Mesothelial cell of epicardium (in vitro differentiated cells): ENCODE measurements at regions not wholly inside any gene's neighbourhood (a gene's known extent, or its start where the extent isn't known, plus 50 kb on each side); places are given as distances from the start of the nearest gene placed in this dataset.

ENCODE experiments used
- DNase-seq, 2 experiments: peaks; one replicate each; pipeline ENCODE4 v3.0.0; 2021; ENCODE audit warnings: low spot score in 2 of 2; ENCODE audit not compliant: unreplicated experiment in 2 of 2
- H3K27ac Mint-ChIP-seq: 2 replicates; pipeline ENCODE4 v1.8.0; 2021; ENCODE audit warnings: mixed read lengths
- H3K27me3 Mint-ChIP-seq: 2 replicates; pipeline ENCODE4 v1.8.0; 2021; ENCODE audit warnings: low read depth, mixed read lengths
- H3K36me3 Mint-ChIP-seq: 2 replicates; pipeline ENCODE4 v1.8.0; 2021; ENCODE audit warnings: mixed read lengths
- H3K4me1 Mint-ChIP-seq: 2 replicates; pipeline ENCODE4 v1.8.0; 2021; ENCODE audit warnings: mixed read lengths
- H3K4me3 Mint-ChIP-seq: 2 replicates; pipeline ENCODE4 v1.8.0; 2021; ENCODE audit warnings: mild to moderate bottlenecking, moderate library complexity, mixed read lengths
- H3K9me3 Mint-ChIP-seq: 2 replicates; pipeline ENCODE4 v1.8.0; 2021; ENCODE audit warnings: mixed read lengths
- CTCF ChIP-seq: fragments of 200-600 bp; sonication (generic); IDR thresholded peaks from one replicate; pipeline ENCODE4 v1.5.0; 2021; ENCODE audit warnings: antibody characterized with exemption; ENCODE audit not compliant: unreplicated experiment

- H3K4me1 Mint-ChIP-seq, result no peaks in the 10 kb centered on the region
- H3K9me3 Mint-ChIP-seq, result peaks cover 14% of the 10 kb centered on the region
- DNase-seq, result no peak
- H3K27me3 Mint-ChIP-seq, result no peaks in the 10 kb centered on the region
- no peak for TF ChIP-seq CTCF
- no peak overlapping the region for H3K4me3 Mint-ChIP-seq
- no peak overlapping the region for H3K27ac Mint-ChIP-seq
- H3K36me3 Mint-ChIP-seq, result peaks cover 3% of the 10 kb centered on the region
These were observed 394.8 kb downstream of the PTPRC start for GRCh38 chr1:199033661-199034060.

GRCh38 chr1:199038156-199038555 is 399.3 kb downstream of the PTPRC start:
- H3K4me3 Mint-ChIP-seq, result no peak overlapping the region
- TF ChIP-seq CTCF, result no peak
- peaks cover 10% of the 10 kb centered on the region for H3K4me1 Mint-ChIP-seq
- no peak for DNase-seq
- no peaks in the 10 kb centered on the region for H3K36me3 Mint-ChIP-seq
- H3K27ac Mint-ChIP-seq, result no peak overlapping the region
- H3K9me3 Mint-ChIP-seq, result no peaks in the 10 kb centered on the region
- no peaks in the 10 kb centered on the region for H3K27me3 Mint-ChIP-seq

- Mint-ChIP-seq H3K27ac (no peak overlapping the region), H3K27me3 (no peaks in the 10 kb centered on the region), H3K9me3 (no peaks in the 10 kb centered on the region), H3K36me3 (no peaks in the 10 kb centered on the region), H3K4me1 (peaks cover 21% of the 10 kb centered on the region), H3K4me3 (no peak overlapping the region)
- TF ChIP-seq CTCF, result no peak
- no peak for DNase-seq
These were observed 401.5 kb downstream of the PTPRC start for GRCh38 chr1:199040076-199040905.

- no peak for DNase-seq
These were observed 402.5 kb downstream of the PTPRC start for GRCh38 chr1:199041173-199041914.

GRCh38 chr1:199042193-199042592 is 403.4 kb downstream of the PTPRC start:
- DNase-seq, result no peak
- H3K27ac Mint-ChIP-seq, result no peak overlapping the region
- TF ChIP-seq CTCF, result no peak
- H3K9me3 Mint-ChIP-seq, result peaks cover 5% of the 10 kb centered on the region
- H3K4me3 Mint-ChIP-seq, result no peak overlapping the region
- peaks cover 21% of the 10 kb centered on the region for H3K4me1 Mint-ChIP-seq
- no peaks in the 10 kb centered on the region for H3K27me3 Mint-ChIP-seq
- H3K36me3 Mint-ChIP-seq, result no peaks in the 10 kb centered on the region

More at GRCh38 chr1:199041173-199041914, 402.5 kb downstream of the PTPRC start:
- H3K27ac Mint-ChIP-seq, result no peak overlapping the region
- peaks cover 21% of the 10 kb centered on the region for H3K4me1 Mint-ChIP-seq
- no peak overlapping the region for H3K4me3 Mint-ChIP-seq
- H3K36me3 Mint-ChIP-seq, result no peaks in the 10 kb centered on the region
- H3K9me3 Mint-ChIP-seq, result no peaks in the 10 kb centered on the region
- no peaks in the 10 kb centered on the region for H3K27me3 Mint-ChIP-seq
- TF ChIP-seq CTCF, result no peak
